ENCODE measurements at regions not wholly inside any gene's neighbourhood (a gene's known extent, or its start where the extent isn't known, plus 50 kb on each side); places are given as distances from the start of the nearest gene placed in this dataset.
A peak's percentile ranks its signal among the peaks of the same experiment; 100 is the strongest.

DNA sequence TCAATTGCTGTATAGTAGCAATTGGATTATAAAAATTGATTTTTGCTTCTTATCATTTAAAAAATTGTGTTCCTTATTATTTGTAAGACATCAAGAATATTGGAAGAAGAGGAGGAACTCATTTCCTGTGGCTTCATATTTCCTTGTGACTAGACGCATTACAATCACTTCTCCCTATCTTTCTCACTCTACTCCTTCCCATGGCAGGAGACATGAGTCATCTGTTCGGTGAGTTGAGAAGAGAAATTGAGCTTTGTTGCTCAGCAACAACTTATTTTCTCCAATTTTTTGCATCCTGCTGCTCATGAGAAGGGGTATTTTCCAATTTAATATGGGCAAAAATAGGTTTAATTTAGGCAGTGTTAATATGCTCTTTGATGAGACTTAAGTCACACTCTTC lies 1783.9 kb downstream of the SUCLG1 start:
- TF ChIP-seq, protein P1, sequence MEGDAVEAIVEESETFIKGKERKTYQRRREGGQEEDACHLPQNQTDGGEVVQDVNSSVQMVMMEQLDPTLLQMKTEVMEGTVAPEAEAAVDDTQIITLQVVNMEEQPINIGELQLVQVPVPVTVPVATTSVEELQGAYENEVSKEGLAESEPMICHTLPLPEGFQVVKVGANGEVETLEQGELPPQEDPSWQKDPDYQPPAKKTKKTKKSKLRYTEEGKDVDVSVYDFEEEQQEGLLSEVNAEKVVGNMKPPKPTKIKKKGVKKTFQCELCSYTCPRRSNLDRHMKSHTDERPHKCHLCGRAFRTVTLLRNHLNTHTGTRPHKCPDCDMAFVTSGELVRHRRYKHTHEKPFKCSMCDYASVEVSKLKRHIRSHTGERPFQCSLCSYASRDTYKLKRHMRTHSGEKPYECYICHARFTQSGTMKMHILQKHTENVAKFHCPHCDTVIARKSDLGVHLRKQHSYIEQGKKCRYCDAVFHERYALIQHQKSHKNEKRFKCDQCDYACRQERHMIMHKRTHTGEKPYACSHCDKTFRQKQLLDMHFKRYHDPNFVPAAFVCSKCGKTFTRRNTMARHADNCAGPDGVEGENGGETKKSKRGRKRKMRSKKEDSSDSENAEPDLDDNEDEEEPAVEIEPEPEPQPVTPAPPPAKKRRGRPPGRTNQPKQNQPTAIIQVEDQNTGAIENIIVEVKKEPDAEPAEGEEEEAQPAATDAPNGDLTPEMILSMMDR (IDR thresholded peaks at IDR 0.05; ENCODE audit: control insufficient read depth, extremely low read depth, insufficient read depth) = no peak
- no peak overlapping the region for H3K4me3 ChIP-seq (ENCODE audit: low read depth, low read length)
- no peak for DNase-seq (ENCODE audit: low read depth)

DNA sequence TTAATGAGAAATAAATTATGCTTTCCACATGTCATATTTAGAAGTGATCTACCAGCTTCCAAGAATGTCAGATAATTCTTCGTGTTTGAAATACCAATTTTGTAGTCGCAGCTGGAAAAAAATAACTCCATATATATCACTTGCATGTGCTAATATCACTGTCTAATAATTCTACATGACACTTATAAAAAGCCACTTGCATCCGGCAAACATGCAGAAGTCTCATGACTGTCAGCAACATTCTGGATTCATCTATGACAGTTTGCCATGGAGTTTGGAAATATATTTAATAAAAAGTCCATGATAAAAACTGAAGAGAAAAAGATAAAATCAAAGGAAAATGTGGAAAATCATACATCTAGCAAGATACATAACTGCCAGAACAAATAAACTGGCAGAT lies 1784.4 kb downstream of the SUCLG1 start:
- DNase-seq (ENCODE audit: low read depth) = no peak
- TF ChIP-seq, protein P1 (IDR thresholded peaks at IDR 0.05; ENCODE audit: control insufficient read depth, extremely low read depth, insufficient read depth) = no peak
- H3K4me3 ChIP-seq (ENCODE audit: low read depth, low read length) = no peak overlapping the region

DNA sequence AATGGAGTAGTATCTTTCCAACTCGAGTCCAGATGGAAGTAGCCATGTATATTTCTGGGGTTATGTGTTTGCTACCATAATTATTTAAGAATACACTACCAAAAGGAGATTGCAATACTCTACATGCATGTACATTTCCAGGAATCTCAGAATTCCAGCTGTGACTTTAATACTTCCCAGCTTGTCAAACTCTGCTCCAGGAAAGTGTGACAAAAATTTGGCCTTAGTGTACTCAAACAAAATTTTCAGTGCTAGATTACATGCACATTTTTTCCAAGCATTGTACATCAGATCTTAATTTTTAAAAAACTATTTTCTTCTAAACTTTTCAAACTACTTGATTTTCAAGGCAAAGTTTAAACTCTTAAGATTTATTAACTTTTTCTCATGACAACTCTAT lies 1791.6 kb downstream of the SUCLG1 start:
- DNase-seq (ENCODE audit: low read depth) = no peak
- no peak overlapping the region for H3K4me3 ChIP-seq (ENCODE audit: low read depth, low read length)
- TF ChIP-seq, protein P1 (IDR thresholded peaks at IDR 0.05; ENCODE audit: control insufficient read depth, extremely low read depth, insufficient read depth) = no peak

DNA sequence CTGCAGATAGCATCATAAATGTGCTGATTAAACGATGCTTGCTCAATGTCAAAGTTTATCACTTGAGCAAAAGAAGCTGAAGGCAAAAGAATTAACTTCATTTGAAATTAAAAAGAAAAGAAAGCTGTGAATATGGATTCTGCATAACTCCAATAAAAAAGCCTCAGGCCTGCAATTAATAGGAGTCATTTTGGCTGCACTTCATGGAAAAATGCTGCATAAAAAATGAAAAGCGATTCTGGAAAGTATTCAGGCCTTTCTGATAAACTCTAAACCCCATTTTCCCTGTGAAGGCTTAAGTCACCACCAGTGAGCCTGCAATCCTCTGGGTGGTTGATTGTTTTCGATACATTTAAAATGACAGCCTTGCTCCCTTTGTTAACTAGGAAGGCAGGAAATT lies 1793.4 kb downstream of the SUCLG1 start:
- DNase-seq (ENCODE audit: low read depth) = no peak
- H3K4me3 ChIP-seq (ENCODE audit: low read depth, low read length) = no peak overlapping the region
- TF ChIP-seq, protein P1 (IDR thresholded peaks at IDR 0.05; ENCODE audit: control insufficient read depth, extremely low read depth, insufficient read depth) = no peak

DNA sequence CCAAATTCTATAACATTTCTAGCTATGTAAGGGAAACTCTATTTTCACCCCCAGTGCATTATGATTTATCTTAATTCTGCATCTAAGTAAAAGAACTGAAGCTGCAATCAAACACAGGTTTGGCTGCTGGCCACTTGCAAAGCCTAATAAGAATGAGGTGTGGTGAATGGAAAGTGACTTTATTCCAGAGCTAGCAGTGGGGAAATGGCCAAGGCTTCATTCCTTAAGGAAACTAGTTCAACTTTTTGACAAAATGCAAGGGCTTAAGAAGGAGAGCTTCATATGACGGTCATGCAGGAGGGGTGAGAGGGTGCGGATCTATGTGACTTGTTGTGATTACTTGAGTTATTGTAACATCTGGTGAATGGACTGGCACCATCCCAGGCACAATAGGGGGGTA lies 1802.0 kb downstream of the SUCLG1 start:
- H3K4me3 ChIP-seq (ENCODE audit: low read depth, low read length) = no peak overlapping the region
- TF ChIP-seq, protein P1 (IDR thresholded peaks at IDR 0.05; ENCODE audit: control insufficient read depth, extremely low read depth, insufficient read depth) = no peak
- DNase-seq (ENCODE audit: low read depth) = peak; percentile 38

DNA sequence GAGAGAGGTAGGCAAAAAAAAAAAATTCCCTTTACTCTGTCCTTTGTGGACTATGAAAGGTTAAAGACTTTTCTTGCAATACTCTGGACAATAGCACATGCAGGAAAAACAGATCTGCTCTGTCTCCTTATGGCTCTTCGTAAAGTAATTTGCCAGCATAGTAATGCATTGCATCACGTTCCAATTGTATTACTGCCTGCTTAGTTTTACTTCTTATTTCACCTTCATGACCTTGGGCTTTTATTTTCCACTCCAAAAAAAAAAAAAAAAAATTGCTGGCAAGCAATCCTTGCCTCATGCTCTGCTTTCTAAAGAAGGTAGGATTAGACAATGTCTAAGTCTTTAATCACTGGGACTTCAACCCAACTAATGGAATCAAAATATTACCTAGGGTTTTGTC lies 1802.7 kb downstream of the SUCLG1 start:
- TF ChIP-seq, protein P1 (IDR thresholded peaks at IDR 0.05; ENCODE audit: control insufficient read depth, extremely low read depth, insufficient read depth) = no peak
- no peak overlapping the region for H3K4me3 ChIP-seq (ENCODE audit: low read depth, low read length)
- DNase-seq (ENCODE audit: low read depth) = no peak

DNA sequence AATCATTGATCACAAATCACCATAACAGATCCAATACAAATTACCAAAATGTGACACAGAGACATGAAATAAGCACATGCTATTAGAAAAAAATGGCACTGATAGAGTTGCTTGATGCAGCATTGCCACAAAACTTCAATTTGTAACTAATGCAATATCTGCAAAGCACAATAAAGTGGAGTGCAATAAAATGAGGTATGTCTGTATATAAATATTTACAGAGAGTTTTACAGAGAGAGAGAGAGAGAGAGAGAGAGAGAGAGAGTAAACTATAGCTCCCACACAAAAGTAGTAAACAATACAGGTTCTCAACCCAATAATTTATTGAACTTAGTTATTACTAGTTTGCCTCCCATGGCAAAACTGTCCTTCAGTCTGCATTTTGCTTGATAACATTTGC lies 1807.0 kb downstream of the SUCLG1 start:
- peak; percentile 63 for DNase-seq (ENCODE audit: low read depth)
- TF ChIP-seq, protein P1 (IDR thresholded peaks at IDR 0.05; ENCODE audit: control insufficient read depth, extremely low read depth, insufficient read depth) = no peak
- no peak overlapping the region for H3K4me3 ChIP-seq (ENCODE audit: low read depth, low read length)
